Hippocampal formation (tissue), 2 donors: ENCODE measurements at regions not wholly inside any gene's neighbourhood (a gene's known extent, or its start where the extent isn't known, plus 50 kb on each side); places are given as distances from the start of the nearest gene placed in this dataset.
"Not testable (repeated sequence)": the region's sequence is repeated elsewhere in the genome, so short reads cannot be mapped to it uniquely, and the experiment has no call there.

Experiments used
- DNase-seq, 2 donors: peaks; one replicate each; lab custom pipeline; 2025; lab: John Stamatoyannopoulos, UW

- no peak for DNase-seq
Measured at GRCh38 chr14:45709541-45709940, 456.5 kb upstream of the MIS18BP1 start.

- DNase-seq, result no peak
Measured at GRCh38 chr14:45705940-45706534, 453.0 kb upstream of the MIS18BP1 start.

GRCh38 chr14:45699471-45699870, 446.5 kb upstream of the MIS18BP1 start:
- DNase-seq, result peak in 1 of 2 donors; percentile 0

DNA sequence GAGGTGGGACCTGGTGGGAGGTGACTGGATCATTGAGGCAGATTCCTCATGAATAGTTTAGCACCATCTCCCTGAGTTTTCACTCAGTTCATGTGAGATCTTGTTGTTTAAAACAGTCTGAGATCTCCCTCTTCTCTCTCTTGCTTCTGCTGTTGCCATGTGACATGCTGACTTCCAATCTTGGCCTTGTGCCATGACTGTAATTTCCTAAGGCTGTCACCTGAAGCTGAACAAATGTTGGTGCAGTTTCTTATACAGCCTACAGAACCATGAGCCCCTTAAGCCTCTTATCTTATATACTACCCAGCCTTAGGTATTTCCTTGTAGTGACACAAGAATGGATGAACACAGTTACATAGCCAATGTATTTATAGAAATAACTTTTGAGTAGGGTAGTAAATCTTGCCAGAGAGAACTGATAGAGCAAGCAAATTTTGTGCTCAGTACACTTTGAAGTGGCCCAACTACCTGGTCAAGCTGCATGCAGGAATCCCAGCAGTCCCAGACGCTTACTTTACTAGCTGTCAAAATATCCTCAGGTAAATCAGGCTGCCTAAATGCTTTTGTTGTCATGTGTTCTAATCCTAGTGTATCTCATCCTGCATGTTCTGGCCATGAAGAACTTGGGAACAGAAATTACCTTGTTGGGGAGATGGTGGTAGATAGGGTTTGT, 445.6 kb upstream of the MIS18BP1 start:
- no peak for DNase-seq

DNA sequence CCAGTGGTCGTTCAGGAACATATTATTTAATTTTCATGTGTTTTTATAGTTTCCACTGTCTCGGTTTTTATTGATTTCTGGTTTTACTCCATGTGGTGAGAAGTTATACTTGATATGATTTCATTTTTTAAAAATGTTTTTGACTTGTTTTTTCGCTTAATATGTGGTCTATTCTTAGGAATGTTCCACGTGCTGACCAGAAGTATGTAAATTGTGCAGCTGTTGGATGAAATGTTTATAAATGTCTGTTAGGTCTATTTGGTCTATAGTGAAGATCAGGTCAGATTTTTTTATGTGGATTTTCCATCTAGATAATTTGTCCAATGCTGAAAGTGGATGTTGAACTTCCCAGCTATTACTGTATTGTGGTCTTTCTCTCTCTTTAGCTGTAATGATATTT, 433.8 kb upstream of the MIS18BP1 start:
- DNase-seq, result no peak

GRCh38 chr14:45680531-45680930, 427.5 kb upstream of the MIS18BP1 start:
- no peak for DNase-seq

DNA sequence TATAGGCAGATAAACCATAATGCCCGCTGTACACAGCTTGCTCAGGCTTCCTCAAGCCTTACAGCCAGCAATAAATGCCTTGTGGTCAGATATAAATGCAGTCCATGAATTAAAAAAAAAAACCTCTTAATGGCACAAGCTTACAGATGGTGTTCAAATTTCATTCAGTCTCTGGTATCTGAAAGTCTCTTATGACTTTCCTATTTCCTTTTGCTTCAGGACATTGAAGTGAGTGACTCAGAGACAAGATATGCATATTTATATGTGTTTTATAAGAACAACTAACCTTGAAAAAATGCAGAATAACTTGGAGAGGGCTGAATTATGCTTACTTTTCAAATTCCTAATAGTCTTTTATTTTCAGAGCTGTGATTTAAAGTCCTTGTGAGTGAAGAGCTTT, 426.9 kb upstream of the MIS18BP1 start:
- no peak for DNase-seq

DNA sequence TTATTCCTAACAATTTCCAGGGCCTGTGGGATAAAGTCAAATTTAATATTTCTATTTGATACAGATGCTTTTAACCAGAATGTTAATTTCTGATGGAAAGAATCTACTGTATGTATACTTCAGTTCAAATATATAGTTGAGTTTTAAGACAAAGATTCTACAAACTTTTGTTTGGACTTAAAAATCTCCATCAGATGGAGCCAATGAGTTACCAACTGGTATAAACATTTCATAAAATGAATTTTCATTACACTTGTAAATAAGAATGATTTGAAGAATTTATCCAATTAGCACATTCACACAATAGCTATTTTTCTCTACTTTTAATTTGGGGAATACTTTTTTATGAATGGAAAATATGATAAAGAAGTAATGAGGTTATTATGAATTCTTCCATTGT, 425.2 kb upstream of the MIS18BP1 start:
- DNase-seq, result no peak

GRCh38 chr14:45673420-45673819, 420.4 kb upstream of the MIS18BP1 start:
- DNase-seq, result no peak

GRCh38 chr14:45664668-45665356, 411.8 kb upstream of the MIS18BP1 start:
- DNase-seq, result no peak

DNA sequence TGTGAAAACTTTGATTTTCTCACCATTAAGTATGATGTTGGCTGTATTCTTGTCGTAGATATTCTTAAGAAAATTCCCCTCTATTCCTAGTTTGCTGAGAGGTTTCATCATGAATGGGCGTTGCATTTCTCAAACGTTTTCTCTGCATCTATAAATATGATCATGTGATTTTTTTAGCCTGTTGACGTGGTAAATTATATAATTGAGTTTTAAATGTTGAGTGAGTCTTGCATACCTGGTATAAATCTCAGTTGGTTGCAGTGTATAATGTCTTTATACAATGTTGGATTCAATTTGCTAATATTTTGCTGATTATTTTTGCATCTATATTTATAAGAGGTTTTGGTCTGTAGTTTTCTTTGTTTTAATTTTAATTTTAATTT, 405.9 kb upstream of the MIS18BP1 start:
- no peak for DNase-seq

GRCh38 chr14:45658226-45658916, 405.4 kb upstream of the MIS18BP1 start:
- no peak for DNase-seq

- DNase-seq, result no peak
Measured at GRCh38 chr14:45651890-45652289, 398.9 kb upstream of the MIS18BP1 start.

- DNase-seq, result no peak
Measured at GRCh38 chr14:45650754-45651153, 397.8 kb upstream of the MIS18BP1 start.

DNA sequence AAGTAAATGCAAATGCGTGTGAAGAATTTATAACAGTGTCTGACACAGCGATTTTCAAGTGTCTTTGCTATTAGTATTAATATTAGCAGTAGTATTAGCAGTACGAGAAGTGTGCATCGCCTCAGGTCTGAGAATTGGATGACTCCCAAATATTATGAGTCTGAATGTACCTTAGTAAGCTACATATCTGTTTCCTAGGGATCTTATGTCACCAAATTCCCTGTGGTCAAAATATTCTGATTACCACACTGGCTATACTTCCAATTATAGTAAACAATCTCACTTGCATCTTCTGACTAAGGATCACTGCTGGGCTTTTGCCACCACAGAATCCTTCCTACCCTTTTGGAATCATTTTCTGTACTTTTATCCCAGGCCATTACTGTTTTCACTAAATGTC, 396.0 kb upstream of the MIS18BP1 start:
- no peak for DNase-seq

DNA sequence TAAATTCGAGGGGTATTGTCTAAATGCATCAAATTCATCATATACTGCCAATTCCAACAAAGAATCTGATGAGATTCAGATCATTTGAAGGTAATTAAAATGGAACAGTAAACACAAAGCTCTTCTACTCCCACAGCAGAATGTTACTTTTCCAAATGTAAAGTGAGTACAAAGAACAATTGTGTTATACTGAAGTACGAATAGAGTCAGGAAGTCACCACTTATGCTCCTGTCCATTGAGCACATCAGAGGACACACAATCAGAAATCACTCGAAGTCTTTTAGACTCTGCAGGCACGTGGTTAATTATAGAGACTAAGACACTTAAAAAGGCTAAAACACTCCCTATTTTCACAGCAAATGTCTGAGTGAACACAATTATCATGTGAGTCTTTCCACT, 388.5 kb upstream of the MIS18BP1 start:
- no peak for DNase-seq

DNA sequence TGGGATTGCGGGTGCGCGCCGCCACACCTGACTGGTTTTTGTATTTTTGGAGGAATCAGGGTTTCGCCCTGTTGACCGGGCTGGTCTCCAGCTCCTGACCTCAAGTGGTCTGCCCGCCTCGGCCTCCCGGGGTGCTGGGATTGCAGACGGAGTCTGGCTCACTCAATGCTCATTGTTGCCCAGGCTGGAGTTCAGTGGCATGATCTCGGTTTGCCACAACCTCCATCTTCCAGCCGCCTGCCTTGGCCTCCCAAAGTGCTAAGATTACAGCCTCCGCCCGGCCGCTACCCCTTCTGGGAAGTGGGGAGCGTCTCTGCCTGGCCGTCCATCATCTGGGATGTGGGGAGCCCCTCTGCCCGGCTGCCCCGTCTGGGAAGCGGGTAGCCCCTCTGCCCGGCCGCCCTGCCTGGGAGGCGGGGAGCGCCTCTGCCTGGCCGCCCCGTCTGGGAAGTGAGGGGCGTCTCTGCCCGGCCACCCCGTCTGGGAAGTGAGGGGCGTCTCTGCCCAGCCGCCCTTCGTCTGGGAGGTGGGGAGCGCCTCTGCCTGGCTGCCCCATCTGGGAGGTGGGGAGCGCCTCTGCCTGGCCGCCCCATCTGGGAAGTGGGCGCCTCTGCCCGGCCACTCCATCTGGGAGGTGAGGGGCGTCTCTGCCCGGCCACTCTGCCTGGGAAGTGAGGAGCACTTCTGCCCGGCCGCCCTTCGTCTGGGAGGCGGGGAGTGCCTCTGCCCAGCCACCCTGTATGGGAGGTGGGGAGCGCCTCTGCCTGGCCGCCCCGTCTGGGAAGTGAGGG, 381.8 kb upstream of the MIS18BP1 start:
- not testable (repeated sequence) for DNase-seq

DNA sequence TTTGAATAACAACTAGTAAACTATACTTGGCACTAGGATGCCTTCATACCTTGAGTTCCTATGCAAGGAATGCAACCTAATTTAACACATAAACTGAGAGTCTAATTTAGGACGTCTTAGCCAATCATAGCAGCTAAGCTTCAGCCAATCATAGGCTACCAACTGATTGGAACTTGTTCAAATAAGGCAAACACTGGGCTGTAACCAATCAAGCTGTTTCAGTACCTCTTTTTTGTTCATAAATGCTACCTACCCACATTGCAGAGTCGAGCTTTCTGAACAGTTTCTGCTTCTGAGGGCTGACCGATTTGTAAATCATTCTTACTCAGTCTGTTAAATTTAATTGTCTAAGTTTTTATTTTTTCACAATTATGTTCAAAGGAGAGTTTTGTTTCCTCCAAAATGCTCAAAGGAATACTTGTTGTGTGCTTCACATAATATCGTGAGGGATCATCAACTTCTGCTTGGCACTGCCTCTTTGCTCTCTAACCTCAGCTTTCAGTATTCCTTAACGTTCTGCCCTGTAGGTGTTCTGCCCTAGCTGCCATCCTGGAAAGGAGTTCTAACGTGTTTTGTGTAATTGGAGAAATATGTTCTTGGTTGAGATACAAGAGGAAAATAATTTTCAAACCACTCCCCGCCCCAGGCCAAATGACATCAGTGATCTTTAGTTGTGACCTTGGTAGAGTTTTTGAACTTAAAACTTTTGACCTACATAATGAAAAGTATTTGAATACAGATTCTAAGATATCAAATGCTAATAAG, 380.4 kb upstream of the MIS18BP1 start:
- no peak for DNase-seq

- no peak for DNase-seq
Measured at GRCh38 chr14:45621731-45622130, 368.7 kb upstream of the MIS18BP1 start.

DNA sequence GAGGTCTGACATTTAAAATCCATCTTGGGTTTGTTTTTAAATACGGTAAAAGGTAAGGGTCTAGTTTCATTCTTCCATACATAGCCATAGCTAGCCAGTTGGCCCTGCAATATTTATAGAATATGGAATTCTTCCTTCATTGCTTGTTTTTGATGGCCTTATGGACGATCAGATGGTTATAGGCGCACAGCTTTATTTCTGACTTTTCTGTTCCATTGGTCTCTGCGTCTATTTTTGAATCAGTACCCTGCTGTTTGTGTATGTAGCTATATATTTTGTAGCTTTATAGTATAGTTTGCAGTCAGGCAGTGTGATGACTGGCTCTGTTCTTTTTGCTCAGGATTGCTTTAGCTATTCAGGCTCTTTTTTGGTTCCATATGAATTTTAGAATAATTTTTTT, 366.8 kb upstream of the MIS18BP1 start:
- no peak for DNase-seq

DNA sequence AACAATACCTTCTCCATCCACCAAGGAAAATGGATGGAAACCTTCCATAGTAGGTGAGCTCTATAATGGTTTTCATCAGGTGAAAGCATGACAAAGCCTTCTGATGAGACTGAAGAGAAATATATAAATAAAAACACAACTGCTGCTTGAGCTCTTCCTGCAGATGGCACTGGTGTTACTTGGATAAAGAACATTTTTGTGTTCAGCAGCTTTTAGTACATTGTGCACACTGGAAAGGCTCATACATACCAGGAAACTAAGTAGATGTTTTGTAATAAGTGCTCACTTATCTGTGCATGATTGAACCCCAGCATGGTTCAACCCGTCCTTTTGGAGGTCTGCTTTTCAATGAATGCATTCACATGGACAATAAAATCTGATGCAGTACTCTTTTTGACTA, 357.3 kb upstream of the MIS18BP1 start:
- DNase-seq, result peak in 1 of 2 donors; percentile 60
